Endodermal cell (in vitro differentiated cells): ENCODE measurements at regions not wholly inside any gene's neighbourhood (a gene's known extent, or its start where the extent isn't known, plus 50 kb on each side); places are given as distances from the start of the nearest gene placed in this dataset.

ENCODE experiments used
- DNase-seq: peaks from one replicate; pipeline ENCODE4 v3.0.0-alpha.2; 2017
- H3K27ac ChIP-seq: 2 replicates; pipeline ENCODE4 v1.5.1; 2013; ENCODE audit warnings: mild to moderate bottlenecking, low read depth, low read length, moderate library complexity
- H3K27me3 ChIP-seq: 2 replicates; pipeline ENCODE4 v1.6.1; 2013; ENCODE audit warnings: mild to moderate bottlenecking, low read length, moderate library complexity; ENCODE audit not compliant: insufficient read depth, control insufficient read depth, poor library complexity, severe bottlenecking
- H3K36me3 ChIP-seq: 2 replicates; pipeline ENCODE4 v1.7.0; 2013; ENCODE audit warnings: mild to moderate bottlenecking, low read length, moderate library complexity; ENCODE audit not compliant: control insufficient read depth, insufficient read depth
- H3K4me1 ChIP-seq: one replicate; pipeline ENCODE4 v1.7.0; 2013; ENCODE audit warnings: low read length; ENCODE audit not compliant: control insufficient read depth, insufficient read depth
- H3K4me3 ChIP-seq: 2 replicates; pipeline ENCODE4 v1.5.1; 2013; ENCODE audit warnings: mild to moderate bottlenecking, low read length, moderate library complexity
- H3K9ac ChIP-seq: 2 replicates; pipeline ENCODE4 v1.6.1; 2013; ENCODE audit warnings: mild to moderate bottlenecking, low read length, moderate library complexity; ENCODE audit not compliant: poor library complexity, severe bottlenecking; ENCODE audit errors: extremely low read depth
- H3K9me3 ChIP-seq: 2 replicates; pipeline ENCODE4 v1.6.1; 2013; ENCODE audit warnings: mild to moderate bottlenecking, low read length, moderate library complexity; ENCODE audit not compliant: control insufficient read depth
- H3K27ac Mint-ChIP-seq: 2 replicates; pipeline ENCODE4 v1.8.0; 2020; ENCODE audit warnings: mixed read lengths
- H3K27me3 Mint-ChIP-seq: 2 replicates; pipeline ENCODE4 v1.8.0; 2021; ENCODE audit warnings: mild to moderate bottlenecking, mixed read lengths; ENCODE audit not compliant: insufficient read depth
- H3K36me3 Mint-ChIP-seq: 2 replicates; pipeline ENCODE4 v1.8.0; 2020; ENCODE audit warnings: low read depth, mixed read lengths
- H3K4me1 Mint-ChIP-seq: 2 replicates; pipeline ENCODE4 v1.8.0; 2020; ENCODE audit warnings: mixed read lengths
- H3K4me3 Mint-ChIP-seq: 2 replicates; pipeline ENCODE4 v1.8.0; 2020; ENCODE audit warnings: mild to moderate bottlenecking, moderate library complexity, mixed read lengths
- H3K9me3 Mint-ChIP-seq: 2 replicates; pipeline ENCODE4 v1.8.0; 2020; ENCODE audit warnings: mild to moderate bottlenecking, mixed read lengths
- WGBS, 2 experiments: methylation state at CpG; one replicate each; pipeline versions ENCODE4 v1.1.5 to v1.1.7; 2013; ENCODE audit warnings: missing lambda C conversion rate in 2 of 2, mixed read lengths in 1 of 2; ENCODE audit not compliant: insufficient coverage in 1 of 2, insufficient read length in 1 of 2; 5-methylcytosine and 5-hydroxymethylcytosine counted together
- TF ChIP-seq, protein P1 (sequence below): fragments of 200-600 bp; sonication (generic); conservative IDR thresholded peaks from 2 replicates; pipeline ENCODE4 v1.5.0; 2021; ENCODE audit warnings: antibody characterized with exemption, mild to moderate bottlenecking

GRCh38 chr16:55955424-55955823, 80.3 kb upstream of the CES5A start:
- WGBS, 2 experiments = 96% methylated on average over 4 of the region's 4 CpGs; no CpG with 5 or more reads in 1 of the 2 experiments
- Histone ChIP-seq H3K4me3 (no peak overlapping the region), H3K27me3 (peaks cover 9% of the 10 kb centered on the region), H3K4me1 (no peaks in the 10 kb centered on the region), H3K27ac (no peak overlapping the region), H3K9me3 (peaks cover 11% of the 10 kb centered on the region), H3K9ac (no peak overlapping the region), H3K36me3 (no peaks in the 10 kb centered on the region)
- peaks cover under 1% of the 10 kb centered on the region for H3K36me3 Mint-ChIP-seq
- no peak overlapping the region for H3K4me3 Mint-ChIP-seq
- H3K27me3 Mint-ChIP-seq = peaks cover 3% of the 10 kb centered on the region
- no peaks in the 10 kb centered on the region for H3K4me1 Mint-ChIP-seq
- no peak for DNase-seq
- no peak overlapping the region for H3K27ac Mint-ChIP-seq
- TF ChIP-seq, protein P1, sequence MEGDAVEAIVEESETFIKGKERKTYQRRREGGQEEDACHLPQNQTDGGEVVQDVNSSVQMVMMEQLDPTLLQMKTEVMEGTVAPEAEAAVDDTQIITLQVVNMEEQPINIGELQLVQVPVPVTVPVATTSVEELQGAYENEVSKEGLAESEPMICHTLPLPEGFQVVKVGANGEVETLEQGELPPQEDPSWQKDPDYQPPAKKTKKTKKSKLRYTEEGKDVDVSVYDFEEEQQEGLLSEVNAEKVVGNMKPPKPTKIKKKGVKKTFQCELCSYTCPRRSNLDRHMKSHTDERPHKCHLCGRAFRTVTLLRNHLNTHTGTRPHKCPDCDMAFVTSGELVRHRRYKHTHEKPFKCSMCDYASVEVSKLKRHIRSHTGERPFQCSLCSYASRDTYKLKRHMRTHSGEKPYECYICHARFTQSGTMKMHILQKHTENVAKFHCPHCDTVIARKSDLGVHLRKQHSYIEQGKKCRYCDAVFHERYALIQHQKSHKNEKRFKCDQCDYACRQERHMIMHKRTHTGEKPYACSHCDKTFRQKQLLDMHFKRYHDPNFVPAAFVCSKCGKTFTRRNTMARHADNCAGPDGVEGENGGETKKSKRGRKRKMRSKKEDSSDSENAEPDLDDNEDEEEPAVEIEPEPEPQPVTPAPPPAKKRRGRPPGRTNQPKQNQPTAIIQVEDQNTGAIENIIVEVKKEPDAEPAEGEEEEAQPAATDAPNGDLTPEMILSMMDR = no peak
- H3K9me3 Mint-ChIP-seq = peaks cover 18% of the 10 kb centered on the region

- no peak overlapping the region for H3K27ac ChIP-seq
- Mint-ChIP-seq H3K27me3 (peaks cover under 1% of the 10 kb centered on the region), H3K9me3 (peaks cover 16% of the 10 kb centered on the region), H3K36me3 (peaks cover 2% of the 10 kb centered on the region), H3K4me1 (no peaks in the 10 kb centered on the region), H3K27ac (no peak overlapping the region), H3K4me3 (no peak overlapping the region)
- WGBS, 2 experiments = 94% methylated on average over 2 of the region's 2 CpGs; no CpG with 5 or more reads in 1 of the 2 experiments
- no peaks in the 10 kb centered on the region for H3K36me3 ChIP-seq
- peaks cover 6% of the 10 kb centered on the region for H3K9me3 ChIP-seq
- TF ChIP-seq, protein P1 = no peak
- H3K27me3 ChIP-seq = peaks cover 9% of the 10 kb centered on the region
- no peak overlapping the region for H3K4me3 ChIP-seq
- H3K4me1 ChIP-seq = no peaks in the 10 kb centered on the region
- DNase-seq = no peak
- H3K9ac ChIP-seq = no peak overlapping the region
These were observed 79.7 kb upstream of the CES5A start for GRCh38 chr16:55954906-55955305.

- no peak overlapping the region for H3K9ac ChIP-seq
- H3K36me3 ChIP-seq = no peaks in the 10 kb centered on the region
- DNase-seq = no peak
- Mint-ChIP-seq H3K4me1 (peaks cover 12% of the 10 kb centered on the region), H3K27ac (no peak overlapping the region), H3K9me3 (peaks cover 11% of the 10 kb centered on the region), H3K27me3 (no peaks in the 10 kb centered on the region), H3K4me3 (no peak overlapping the region), H3K36me3 (peaks cover 2% of the 10 kb centered on the region)
- H3K4me3 ChIP-seq = no peak overlapping the region
- H3K9me3 ChIP-seq = peaks cover 6% of the 10 kb centered on the region
- peaks cover 3% of the 10 kb centered on the region for H3K27me3 ChIP-seq
- no peaks in the 10 kb centered on the region for H3K4me1 ChIP-seq
- no peak overlapping the region for H3K27ac ChIP-seq
- 96% methylated on average over 1 of the region's 1 CpG; no CpG with 5 or more reads in 1 of the 2 experiments for WGBS, 2 experiments
- TF ChIP-seq, protein P1 = no peak
These were observed 74.3 kb upstream of the CES5A start for GRCh38 chr16:55949518-55949917.
